OCI-LY7 (cell line): ENCODE measurements at regions not wholly inside any gene's neighbourhood (a gene's known extent, or its start where the extent isn't known, plus 50 kb on each side); places are given as distances from the start of the nearest gene placed in this dataset.

Experiments
- BruUV-seq: library from RNA; stranded (reverse); fragments of 400-500 nt; replicated peaks from 2 replicates; lab custom pipeline; 2021; lab: Mats Ljungman, UMichigan
- CTCF ChIA-PET: fragments of 300-600 bp; sonication (Branson Sonifier 250); formaldehyde crosslinking; loops from one replicate; lab custom pipeline; 2022; ENCODE audit warnings: antibody characterized with exemption; ENCODE audit not compliant: unreplicated experiment; lab: Charles Lee
- POLR2A ChIA-PET: fragments of 300-600 bp; sonication (Branson Sonifier 250); formaldehyde crosslinking; loops from one replicate; lab custom pipeline; 2022; ENCODE audit warnings: antibody characterized with exemption; lab: Charles Lee
- DNase-seq: peaks from one replicate; pipeline ENCODE4 v3.0.0-alpha.2; 2015; ENCODE audit warnings: low spot score
- H2AFZ ChIP-seq: fragments of 200-600 bp; sonication (generic), shearing (Covaris generic); 2 replicates; pipeline ENCODE4 v1.6.1; 2014; ENCODE audit warnings: mild to moderate bottlenecking, antibody characterized with exemption, low read length, moderate library complexity
- H3K27ac ChIP-seq: fragments of 200-600 bp; sonication (generic); 2 replicates; pipeline ENCODE4 v1.5.1; 2014; ENCODE audit warnings: mixed run types, low read depth, mild to moderate bottlenecking, moderate library complexity, low read length, inconsistent platforms; ENCODE audit not compliant: poor library complexity, severe bottlenecking
- H3K36me3 ChIP-seq: fragments of 200-600 bp; sonication (generic); 2 replicates; pipeline ENCODE4 v1.6.1; 2014; ENCODE audit warnings: mild to moderate bottlenecking, antibody characterized with exemption, low read length, moderate library complexity, mixed read lengths; ENCODE audit not compliant: insufficient read depth
- H3K4me1 ChIP-seq: fragments of 200-600 bp; sonication (generic); 2 replicates; pipeline ENCODE4 v1.5.1; 2014; ENCODE audit warnings: mild to moderate bottlenecking, low read length; ENCODE audit not compliant: insufficient read depth, poor library complexity, severe bottlenecking
- H3K4me2 ChIP-seq: fragments of 200-600 bp; sonication (generic); 2 replicates; pipeline ENCODE4 v1.6.1; 2014; ENCODE audit warnings: mild to moderate bottlenecking, low read length
- H3K4me3 ChIP-seq: fragments of 200-600 bp; sonication (generic); 2 replicates; pipeline ENCODE4 v1.5.1; 2014; ENCODE audit warnings: mild to moderate bottlenecking, low read depth, low read length; ENCODE audit not compliant: poor library complexity, severe bottlenecking
- H3K79me2 ChIP-seq: fragments of 200-600 bp; sonication (generic); 2 replicates; pipeline ENCODE4 v1.6.1; 2016; ENCODE audit warnings: low read depth, mild to moderate bottlenecking, low read length, moderate library complexity, mixed read lengths; ENCODE audit not compliant: insufficient read depth
- H3K9me2 ChIP-seq: fragments of 200-600 bp; sonication (generic); 2 replicates; pipeline ENCODE4 v1.6.1; 2016; ENCODE audit warnings: mild to moderate bottlenecking, low read length, mixed read lengths; ENCODE audit not compliant: insufficient read depth
- H3K9me3 ChIP-seq: fragments of 200-600 bp; sonication (generic); 2 replicates; pipeline ENCODE4 v1.6.1; 2014; ENCODE audit warnings: mild to moderate bottlenecking, mixed run types, low read length, mixed read lengths
- H4K20me1 ChIP-seq: fragments of 200-600 bp; sonication (generic); 2 replicates; pipeline ENCODE4 v1.6.1; 2014; ENCODE audit warnings: mild to moderate bottlenecking, antibody characterized with exemption, low read length, moderate library complexity, mixed read lengths; ENCODE audit not compliant: insufficient read depth
- CTCF ChIP-seq: fragments of 200-600 bp; sonication (generic); conservative IDR thresholded peaks from 2 replicates; pipeline ENCODE4 v1.5.1; 2014; ENCODE audit warnings: mild to moderate bottlenecking, antibody characterized with exemption, low read length, moderate library complexity, mixed read lengths
- EZH2phosphoT487 ChIP-seq: fragments of 200-600 bp; sonication (generic); IDR thresholded peaks from 2 replicates; pipeline ENCODE4 v1.6.1; 2018; ENCODE audit warnings: low read depth, borderline replicate concordance, mild to moderate bottlenecking, mixed run types, antibody characterized with exemption, low read length, moderate library complexity, mixed read lengths
- intact Hi-C: fragments of 100-400 bp; cut with micrococcal nuclease; formaldehyde crosslinking; loops from one replicate; pipeline ENCODE4 v1.10.0; 2022; ENCODE audit not compliant: unreplicated experiment

DNA sequence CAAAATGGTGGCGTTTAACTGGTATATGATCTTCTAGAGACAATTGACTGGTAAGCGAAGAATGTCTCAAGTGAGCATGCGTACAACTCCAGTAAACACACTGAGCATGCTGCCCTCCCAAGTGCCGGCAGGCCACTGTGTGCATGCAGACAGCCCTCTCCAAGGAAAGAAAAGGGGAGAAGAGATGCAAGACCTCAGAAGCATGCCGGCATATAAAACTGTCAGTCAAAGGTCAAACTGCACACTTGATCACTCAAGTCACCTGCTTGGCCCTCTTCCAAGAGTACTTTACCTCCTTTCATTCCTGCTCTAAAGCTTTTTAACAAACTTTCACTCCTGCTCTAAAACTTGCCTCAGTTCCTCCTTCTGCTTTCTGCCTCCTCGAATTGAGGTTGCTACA is 910.2 kb downstream of the TAF11L14 start:
- Histone ChIP-seq H3K79me2 (no peaks in the 10 kb centered on the region), H3K9me3 (no peaks in the 10 kb centered on the region), H2AFZ (no peak overlapping the region), H4K20me1 (no peaks in the 10 kb centered on the region), H3K36me3 (no peaks in the 10 kb centered on the region), H3K4me2 (no peak overlapping the region), H3K4me3 (no peak overlapping the region), H3K27ac (no peak overlapping the region), H3K9me2 (no peaks in the 10 kb centered on the region), H3K4me1 (no peaks in the 10 kb centered on the region)
- POLR2A ChIA-PET: no interaction called here
- CTCF ChIA-PET: no interaction called here
- intact Hi-C loops: no loop called here
- TF ChIP-seq EZH2phosphoT487 (no peak), CTCF (no peak)
- no TSS peak for BruUV-seq
- DNase-seq: no peak

DNA sequence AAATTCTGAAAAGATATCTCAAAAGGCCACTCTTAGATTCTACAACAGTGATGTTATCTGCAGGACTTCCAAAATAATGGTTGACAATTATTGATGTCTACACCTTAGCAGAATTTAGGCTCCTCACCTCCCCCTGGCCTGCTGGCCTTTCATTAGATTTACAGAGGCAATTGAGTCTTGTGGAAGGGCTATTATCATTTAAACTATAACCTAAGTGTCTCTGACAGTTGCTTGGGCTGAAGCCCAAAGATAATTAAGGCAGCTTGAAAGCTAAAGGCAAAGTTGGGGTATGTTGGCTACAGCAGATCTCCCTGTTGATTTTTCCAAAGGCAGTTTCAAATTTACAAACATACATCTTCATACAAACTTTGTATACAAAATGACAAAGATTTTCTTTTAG is 912.3 kb downstream of the TAF11L14 start:
- intact Hi-C loops: no loop called here
- no peaks in the 10 kb centered on the region for H3K36me3 ChIP-seq

More for the DNA sequence above, 912.3 kb downstream of the TAF11L14 start:
- Histone ChIP-seq H3K9me2 (no peaks in the 10 kb centered on the region), H3K79me2 (no peaks in the 10 kb centered on the region), H3K4me3 (no peak overlapping the region), H3K4me2 (no peak overlapping the region), H3K9me3 (no peaks in the 10 kb centered on the region), H4K20me1 (no peaks in the 10 kb centered on the region), H2AFZ (no peak overlapping the region), H3K27ac (no peak overlapping the region), H3K4me1 (no peaks in the 10 kb centered on the region)
- TF ChIP-seq EZH2phosphoT487 (no peak), CTCF (no peak)
- CTCF ChIA-PET: no interaction called here
- DNase-seq: no peak
- POLR2A ChIA-PET: interaction anchor here (0.6 kb wide), 2 partner anchors 19 to 418 kb away, joined by 3 to 7 read pairs; no protein-coding TSS in a partner anchor
- no TSS peak for BruUV-seq
